HepG2 (cell line): ENCODE measurements at regions not wholly inside any gene's neighbourhood (a gene's known extent, or its start where the extent isn't known, plus 50 kb on each side); places are given as distances from the start of the nearest gene placed in this dataset.

ENCODE experiments used
- ATAC-seq: fragments of 200-7000 bp; cut with Tn5 transposase; 3 replicates; pipeline ENCODE4 v1.9.1; 2020; ENCODE audit warnings: mild to moderate bottlenecking, moderate library complexity
- BruUV-seq: library from RNA; stranded (reverse); fragments of 400-500 nt; replicated peaks from 2 replicates; lab custom pipeline; 2021; lab: Mats Ljungman, UMichigan
- CTCF ChIA-PET: fragments of 300-600 bp; formaldehyde crosslinking; extraction: SDS; loops from one replicate; lab custom pipeline; 2021; ENCODE audit warnings: low total read pairs, inconsistent platforms, low intra/inter-chr PET ratio; lab: Yijun Ruan, JAX
- POLR2A ChIA-PET: fragments of 350-600 bp; sonication (Branson Sonifier 250); formaldehyde crosslinking; loops from one replicate; lab custom pipeline; 2020; ENCODE audit warnings: antibody characterized with exemption, inconsistent platforms; lab: Yijun Ruan, JAX
- DNase-seq: peaks from one replicate; pipeline ENCODE4 v3.0.0-alpha.2; 2015; ENCODE audit warnings: low spot score
- FAIRE-seq: peaks from 3 replicates; lab custom pipeline; 2011; peaks lifted over from hg19 to GRCh38; lab: Jason Lieb, UNC
- H2AFZ ChIP-seq: one replicate; pipeline ENCODE4 v1.6.1; 2011; ENCODE audit warnings: low read length, inconsistent platforms
- H3K27ac ChIP-seq: fragments of 300-600 bp; 3 replicates; pipeline ENCODE4 v1.8.0; 2011; ENCODE audit warnings: mixed run types, mild to moderate bottlenecking, mixed read lengths, low read length, inconsistent platforms; ENCODE audit not compliant: insufficient read depth; ENCODE audit errors: extremely low read length
- H3K27me3 ChIP-seq, 2 experiments: fragments of 200-600 bp in 1 of 2; 2 replicates in 1 of 2; 3 replicates in 1 of 2; pipeline versions ENCODE4 v1.6.0 to v1.8.0; 2011; ENCODE audit warnings: low read length in 2 of 2, mild to moderate bottlenecking in 2 of 2, moderate library complexity in 2 of 2, inconsistent platforms in 1 of 2; ENCODE audit not compliant: insufficient read depth in 2 of 2, control insufficient read depth in 1 of 2
- H3K36me3 ChIP-seq, 2 experiments: fragments of 200-600 bp in 1 of 2; replicated peaks in 1 of 2; 2 replicates in 1 of 2; 3 replicates in 1 of 2; pipeline versions ENCODE4 v1.5.1 to v1.8.0; 2011; ENCODE audit warnings: low read length in 2 of 2, inconsistent platforms in 1 of 2; ENCODE audit not compliant: insufficient read depth in 2 of 2, control insufficient read depth in 1 of 2
- H3K4me1 ChIP-seq: 2 replicates; pipeline ENCODE4 v1.5.1; 2012; ENCODE audit warnings: low read length, inconsistent platforms; ENCODE audit not compliant: insufficient read depth
- H3K4me2 ChIP-seq: 2 replicates; pipeline ENCODE4 v1.6.0; 2011; ENCODE audit warnings: low read depth, low read length, inconsistent platforms
- H3K4me3 ChIP-seq, 3 experiments: fragments of 200-600 bp in 1 of 3; sonication (generic), shearing (Covaris generic) in 1 of 3; replicated peaks in 1 of 3; 2 replicates each; pipeline ENCODE4 v1.5.1; 2011 to 2016; ENCODE audit warnings: low read length in 3 of 3, inconsistent platforms in 2 of 3, low read depth in 2 of 3, mild to moderate bottlenecking in 2 of 3, control low read depth in 1 of 3, mixed read lengths in 1 of 3; ENCODE audit not compliant: insufficient read depth in 1 of 3
- H3K79me2 ChIP-seq: one replicate; pipeline ENCODE4 v1.6.1; 2011; ENCODE audit warnings: low read length, inconsistent platforms; ENCODE audit not compliant: insufficient read depth
- H3K9ac ChIP-seq: 2 replicates; pipeline ENCODE4 v1.6.0; 2011; ENCODE audit warnings: mild to moderate bottlenecking, low read depth, low read length, inconsistent platforms; ENCODE audit not compliant: insufficient read depth
- H3K9me3 ChIP-seq: 2 replicates; pipeline ENCODE4 v1.5.1; 2012; ENCODE audit warnings: mild to moderate bottlenecking, low read length
- H4K20me1 ChIP-seq: 2 replicates; pipeline ENCODE4 v1.6.0; 2011; ENCODE audit warnings: inconsistent platforms, mild to moderate bottlenecking, low read length, moderate library complexity; ENCODE audit not compliant: insufficient read depth
- CSRNP1 ChIP-seq: sonication (generic); formaldehyde crosslinking; IDR thresholded peaks from 2 replicates; pipeline ENCODE4 v1.8.1; 2023; ENCODE audit warnings: mild to moderate bottlenecking, missing genetic modification reagents
- GLMP ChIP-seq: sonication (generic); formaldehyde crosslinking; IDR thresholded peaks from 2 replicates; pipeline ENCODE4 v1.9.0; 2021; ENCODE audit warnings: missing genetic modification reagents, mild to moderate bottlenecking, borderline replicate concordance
- HCFC1 ChIP-seq: fragments of 150-350 bp; IDR thresholded peaks from 2 replicates; pipeline ENCODE4 v1.6.1; 2014; ENCODE audit warnings: low read depth, low read length
- IKZF1 ChIP-seq: fragments of 450-650 bp; IDR thresholded peaks from 2 replicates; pipeline ENCODE4 v1.7.1; 2016
- NAIF1 ChIP-seq: sonication (generic); formaldehyde crosslinking; IDR thresholded peaks from 2 replicates; pipeline ENCODE4 v1.5.0; 2020; ENCODE audit warnings: mild to moderate bottlenecking, missing genetic modification reagents, borderline replicate concordance
- SAP130 ChIP-seq: IDR thresholded peaks from 2 replicates; pipeline ENCODE4 v1.6.1; 2016; ENCODE audit warnings: low read depth
- SATB2 ChIP-seq: sonication (generic); formaldehyde crosslinking; IDR thresholded peaks from 2 replicates; pipeline ENCODE4 v1.5.0; 2020; ENCODE audit warnings: missing genetic modification reagents
- ZBTB7A ChIP-seq: sonication (generic); formaldehyde crosslinking; IDR thresholded peaks from 2 replicates; pipeline ENCODE4 v1.8.0; 2022; ENCODE audit warnings: mild to moderate bottlenecking, missing genetic modification reagents
- ZNF10 ChIP-seq: sonication (generic); formaldehyde crosslinking; IDR thresholded peaks from 2 replicates; pipeline ENCODE4 v1.4.0; 2020; ENCODE audit warnings: mild to moderate bottlenecking, low read depth, missing genetic modification reagents, borderline replicate concordance
- ZNF615 ChIP-seq: sonication (generic); formaldehyde crosslinking; IDR thresholded peaks from 2 replicates; pipeline ENCODE4 v1.5.0; 2020; ENCODE audit warnings: mild to moderate bottlenecking, missing genetic modification reagents, borderline replicate concordance
- ZNF691 ChIP-seq: sonication (generic); formaldehyde crosslinking; IDR thresholded peaks from 2 replicates; pipeline ENCODE4 v1.4.0; 2020; ENCODE audit warnings: missing genetic modification reagents, low read depth, mild to moderate bottlenecking, borderline replicate concordance
- WGBS: methylation state at CpG from one replicate; pipeline ENCODE4 v1.1.6; 2017; ENCODE audit warnings: low lambda C conversion rate; 5-methylcytosine and 5-hydroxymethylcytosine counted together
- in situ Hi-C: cut with HindIII; loops from 2 replicates; pipeline ENCODE4 v1.10.0; 2017; ENCODE audit warnings: low pct_unique_long_range_greater_than_20kb; ENCODE audit not compliant: extremely low pct_ligation_motif_present
- intact Hi-C: fragments of 100-400 bp; cut with micrococcal nuclease; formaldehyde crosslinking; loops from one replicate; pipeline ENCODE4 v1.10.0; 2022; ENCODE audit not compliant: unreplicated experiment

DNA sequence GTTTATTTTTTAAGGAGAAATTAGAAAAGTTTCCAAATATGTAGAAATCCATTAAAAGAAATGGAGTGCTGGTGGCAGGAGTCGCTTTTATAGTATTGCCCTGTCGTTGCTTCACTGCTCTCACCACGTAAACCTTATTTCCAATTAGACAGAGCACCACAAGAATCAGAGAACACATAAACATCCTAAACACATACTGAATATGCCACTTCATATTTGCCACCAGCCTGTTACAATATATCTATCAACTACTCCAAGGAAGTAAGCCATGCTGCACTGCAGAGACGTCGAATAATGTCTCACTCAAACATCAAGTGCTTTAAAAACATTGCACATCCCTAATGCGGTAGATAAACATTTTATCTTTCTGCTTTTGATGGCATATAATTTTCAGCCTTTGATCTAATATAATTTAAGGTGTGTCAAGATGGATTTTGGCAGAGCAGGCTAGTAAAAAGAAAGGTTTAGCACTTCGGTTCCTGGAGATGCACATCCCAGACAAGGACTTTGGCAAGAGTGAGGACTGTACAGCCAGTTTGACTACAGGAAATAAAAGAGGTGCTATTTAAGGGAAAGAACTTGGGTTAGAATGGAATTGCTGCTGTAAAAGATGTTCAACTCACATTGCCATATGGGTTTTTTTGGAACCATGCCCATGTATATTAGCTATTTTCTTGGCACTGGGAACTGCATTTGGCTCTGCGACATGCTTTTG is 932.3 kb downstream of the EFNB2 start:
- in situ Hi-C loops (no loop called here), intact Hi-C loops (no loop called here)
- Histone ChIP-seq H4K20me1 (no peaks in the 10 kb centered on the region), H3K9me3 (peaks cover 45% of the 10 kb centered on the region), H3K4me2 (no peak overlapping the region), H3K4me3 (no peak overlapping the region), H3K27ac (no peak overlapping the region), H2AFZ (no peak overlapping the region), H3K36me3 (no peaks in the 10 kb centered on the region), H3K9ac (no peak overlapping the region), H3K79me2 (no peaks in the 10 kb centered on the region), H3K4me1 (no peaks in the 10 kb centered on the region), H3K27me3 (no peaks in the 10 kb centered on the region)
- CTCF ChIA-PET: no interaction called here
- POLR2A ChIA-PET: no interaction called here
- no peak for ATAC-seq
- BruUV-seq: no TSS peak
- TF ChIP-seq ZNF10: no peak
- TF ChIP-seq IKZF1: no peak
- no peak for TF ChIP-seq SATB2 (CRISPR knock-in tag)
- no peak for TF ChIP-seq HCFC1
- no peak for TF ChIP-seq ZNF615
- no peak for TF ChIP-seq CSRNP1 (CRISPR knock-in tag)
- no peak for TF ChIP-seq GLMP (CRISPR knock-in tag)
- no peak for TF ChIP-seq SAP130 (CRISPR knock-in tag)
- no peak for TF ChIP-seq ZNF691 (CRISPR knock-in tag)
- TF ChIP-seq ZBTB7A (CRISPR knock-in tag): no peak
- TF ChIP-seq NAIF1: no peak
- DNase-seq: no peak
- no peak for FAIRE-seq
- 17% methylated on average over 8 of the region's 8 CpGs for WGBS
